Effector memory CD8-positive, alpha-beta T cell (primary cell): ENCODE measurements at regions not wholly inside any gene's neighbourhood (a gene's known extent, or its start where the extent isn't known, plus 50 kb on each side); places are given as distances from the start of the nearest gene placed in this dataset.
A peak's percentile ranks its signal among the peaks of the same experiment; 100 is the strongest.
"Not testable (repeated sequence)": the region's sequence is repeated elsewhere in the genome, so short reads cannot be mapped to it uniquely, and the experiment has no call there.

Experiments
- ATAC-seq: fragments of 150-1000 bp; cut with Tn5 transposase; replicated peaks from 2 replicates; pipeline ENCODE4 v1.10.0; 2021; ENCODE audit warnings: mild to moderate bottlenecking, moderate library complexity
- DNase-seq, 3 experiments: peaks; one replicate each; pipeline ENCODE4 v3.0.0; 2021
- H3K27ac Mint-ChIP-seq, 2 donors: one replicate each; pipeline ENCODE4 v1.8.0; 2022; ENCODE audit warnings: mild to moderate bottlenecking in 2 of 2, mixed read lengths in 2 of 2, moderate library complexity in 2 of 2
- H3K27me3 Mint-ChIP-seq, 2 donors: one replicate each; pipeline ENCODE4 v1.8.0; 2022; ENCODE audit warnings: mixed read lengths in 2 of 2
- H3K36me3 Mint-ChIP-seq: one replicate; pipeline ENCODE4 v1.8.0; 2022; ENCODE audit warnings: mild to moderate bottlenecking, moderate library complexity, mixed read lengths; ENCODE audit not compliant: insufficient read depth
- H3K4me1 Mint-ChIP-seq, 2 donors: one replicate each; pipeline ENCODE4 v1.8.0; 2022; ENCODE audit warnings: low read depth in 2 of 2, mixed read lengths in 2 of 2
- H3K4me3 Mint-ChIP-seq, 2 donors: one replicate each; pipeline ENCODE4 v1.8.0; 2022; ENCODE audit warnings: mild to moderate bottlenecking in 2 of 2, mixed read lengths in 2 of 2, moderate library complexity in 2 of 2
- H3K9me3 Mint-ChIP-seq, 2 donors: one replicate each; pipeline ENCODE4 v1.8.0; 2022; ENCODE audit warnings: mixed read lengths in 2 of 2

- ATAC-seq (no peak), DNase-seq (no peak)
- Mint-ChIP-seq H3K4me1 (peaks cover under 1 to 4% of the 10 kb centered on the region in 2 donors), H3K36me3 (no peaks in the 10 kb centered on the region), H3K27ac (peak overlapping the region in 1 of 2 donors; percentile 3), H3K4me3 (no peak overlapping the region), H3K27me3 (peaks cover 0 to 9% of the 10 kb centered on the region in 2 donors), H3K9me3 (no peaks in the 10 kb centered on the region)
Measured at GRCh38 chr6:150764334-150765066, 101.0 kb upstream of the MTHFD1L start.

GRCh38 chr6:150765067-150765764 is 100.3 kb upstream of the MTHFD1L start:
- ATAC-seq (peak; percentile 22), DNase-seq (no peak)
- Mint-ChIP-seq H3K9me3 (no peaks in the 10 kb centered on the region), H3K27me3 (peaks cover 0 to 9% of the 10 kb centered on the region in 2 donors), H3K27ac (no peak overlapping the region), H3K36me3 (no peaks in the 10 kb centered on the region), H3K4me1 (peaks cover 0 to 4% of the 10 kb centered on the region in 2 donors), H3K4me3 (no peak overlapping the region)

- ATAC-seq (no peak), DNase-seq (no peak)
- Mint-ChIP-seq H3K4me3 (no peak overlapping the region), H3K36me3 (no peaks in the 10 kb centered on the region), H3K27ac (no peak overlapping the region), H3K27me3 (peaks cover 0 to 9% of the 10 kb centered on the region in 2 donors), H3K4me1 (peaks cover 0 to 4% of the 10 kb centered on the region in 2 donors), H3K9me3 (no peaks in the 10 kb centered on the region)
Measured at GRCh38 chr6:150766201-150766997, 99.1 kb upstream of the MTHFD1L start.

- DNase-seq (no peak), ATAC-seq (no peak)
- Mint-ChIP-seq H3K4me3 (no peak overlapping the region), H3K27me3 (peaks cover 0 to 9% of the 10 kb centered on the region in 2 donors), H3K4me1 (peaks cover 0 to 4% of the 10 kb centered on the region in 2 donors), H3K36me3 (no peaks in the 10 kb centered on the region), H3K9me3 (no peaks in the 10 kb centered on the region), H3K27ac (no peak overlapping the region)
Measured at GRCh38 chr6:150767161-150767560, 98.3 kb upstream of the MTHFD1L start.

GRCh38 chr6:150767571-150768018 is 97.9 kb upstream of the MTHFD1L start:
- DNase-seq: no peak
- Mint-ChIP-seq H3K4me3 (no peak overlapping the region), H3K36me3 (no peaks in the 10 kb centered on the region), H3K27me3 (peaks cover 0 to 9% of the 10 kb centered on the region in 2 donors), H3K9me3 (peaks cover 0 to under 1% of the 10 kb centered on the region in 2 donors), H3K27ac (no peak overlapping the region), H3K4me1 (peaks cover 0 to 4% of the 10 kb centered on the region in 2 donors)
- no peak for ATAC-seq

DNA sequence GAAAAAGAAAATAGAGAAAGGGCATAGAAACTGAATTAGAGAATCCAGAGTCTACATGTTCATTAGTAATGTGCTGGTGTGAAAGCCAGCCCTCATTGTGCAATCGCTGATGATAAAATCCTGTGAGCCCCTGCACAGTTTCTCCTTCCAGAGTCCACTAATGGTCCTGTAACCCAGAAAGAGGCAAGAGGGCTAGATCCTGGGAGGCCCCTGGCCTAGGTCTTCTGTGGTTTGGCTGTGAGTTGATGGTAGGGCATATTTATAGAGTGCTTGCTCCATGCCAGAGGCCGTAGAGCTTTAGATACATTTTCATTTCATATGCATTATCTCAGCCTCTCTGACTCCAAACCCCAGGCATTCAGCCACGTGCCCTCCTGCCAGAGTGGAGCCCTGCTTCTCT is 94.9 kb upstream of the MTHFD1L start:
- Mint-ChIP-seq H3K9me3 (peaks cover 0 to 2% of the 10 kb centered on the region in 2 donors), H3K27me3 (no peaks in the 10 kb centered on the region), H3K36me3 (no peaks in the 10 kb centered on the region), H3K4me3 (no peak overlapping the region), H3K27ac (no peak overlapping the region), H3K4me1 (no peaks in the 10 kb centered on the region)
- ATAC-seq: no peak
- DNase-seq: no peak

DNA sequence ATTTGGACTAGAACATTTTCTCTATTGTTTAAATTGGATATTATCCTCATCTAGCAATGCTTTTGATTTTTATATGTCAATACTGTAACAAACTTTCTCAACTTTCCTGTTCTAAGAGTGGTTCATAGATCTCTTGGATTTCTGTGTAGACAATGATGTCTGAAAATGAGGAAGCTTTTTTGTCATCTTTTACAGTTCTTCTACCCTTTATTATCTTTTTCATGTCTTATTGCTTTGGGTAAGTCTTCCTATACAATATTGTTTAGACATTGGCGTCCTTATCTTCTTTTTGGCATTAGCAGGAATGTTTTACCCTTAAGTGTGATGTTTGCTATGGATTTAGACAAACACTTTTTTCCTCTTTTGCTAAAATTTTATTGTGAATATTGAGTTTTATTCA is 91.5 kb upstream of the MTHFD1L start:
- DNase-seq (no peak), ATAC-seq (no peak)
- H3K9me3 Mint-ChIP-seq: peaks cover 0 to 2% of the 10 kb centered on the region in 2 donors
- H3K4me3 Mint-ChIP-seq: no peak overlapping the region
- no peaks in the 10 kb centered on the region for H3K27me3 Mint-ChIP-seq
- no peak overlapping the region for H3K27ac Mint-ChIP-seq
- no peaks in the 10 kb centered on the region for H3K4me1 Mint-ChIP-seq
- H3K36me3 Mint-ChIP-seq: no peaks in the 10 kb centered on the region

DNA sequence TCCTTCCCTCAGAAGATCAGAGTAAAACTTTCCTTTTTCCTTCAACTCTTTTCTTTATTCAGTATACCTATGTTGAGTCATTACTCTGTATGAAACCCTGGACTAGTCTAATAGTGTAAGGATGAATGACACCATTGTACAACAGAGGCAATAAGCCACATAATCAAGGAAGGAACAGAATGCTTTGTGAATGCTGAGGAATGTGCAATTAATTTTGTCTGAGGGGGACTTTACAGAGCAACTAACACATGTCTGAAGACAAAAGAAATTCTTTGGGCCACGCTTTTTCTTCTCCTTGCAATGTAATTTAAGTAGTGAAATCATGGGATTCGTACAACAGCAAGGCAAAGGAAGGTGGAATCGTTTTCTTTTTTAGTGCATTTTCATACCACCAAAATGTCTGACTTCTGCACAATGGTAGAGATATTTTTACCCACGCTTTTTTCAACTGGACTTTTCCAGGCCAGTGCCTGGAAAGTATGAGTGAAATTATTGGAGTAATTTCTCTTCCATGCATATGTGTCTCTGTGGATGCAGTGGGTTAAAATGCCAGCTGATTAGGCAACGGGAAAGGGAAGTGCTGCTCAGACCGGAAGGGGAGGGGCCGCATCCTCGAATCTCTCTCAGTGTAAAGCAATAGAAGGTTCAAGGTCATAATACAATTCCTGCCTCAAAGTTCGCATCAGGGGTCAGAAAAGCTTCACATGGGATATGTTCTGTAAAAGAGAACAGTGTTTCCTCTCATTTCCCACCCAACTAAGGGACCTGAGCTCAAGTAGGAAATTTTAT is 89.9 kb upstream of the MTHFD1L start:
- Mint-ChIP-seq H3K27me3 (no peaks in the 10 kb centered on the region), H3K4me3 (no peak overlapping the region), H3K27ac (peak overlapping the region in 1 of 2 donors; percentile 20), H3K4me1 (peaks cover 0 to 3% of the 10 kb centered on the region in 2 donors), H3K9me3 (peaks cover 0 to 2% of the 10 kb centered on the region in 2 donors), H3K36me3 (no peaks in the 10 kb centered on the region)
- ATAC-seq (no peak), DNase-seq (no peak)

- Mint-ChIP-seq H3K9me3 (peaks cover 0 to under 1% of the 10 kb centered on the region in 2 donors), H3K36me3 (no peaks in the 10 kb centered on the region), H3K27ac (no peak overlapping the region), H3K4me1 (peaks cover 0 to 3% of the 10 kb centered on the region in 2 donors), H3K27me3 (no peaks in the 10 kb centered on the region), H3K4me3 (no peak overlapping the region)
- DNase-seq (no peak), ATAC-seq (no peak)
Measured at GRCh38 chr6:150777736-150778135, 87.8 kb upstream of the MTHFD1L start.

DNA sequence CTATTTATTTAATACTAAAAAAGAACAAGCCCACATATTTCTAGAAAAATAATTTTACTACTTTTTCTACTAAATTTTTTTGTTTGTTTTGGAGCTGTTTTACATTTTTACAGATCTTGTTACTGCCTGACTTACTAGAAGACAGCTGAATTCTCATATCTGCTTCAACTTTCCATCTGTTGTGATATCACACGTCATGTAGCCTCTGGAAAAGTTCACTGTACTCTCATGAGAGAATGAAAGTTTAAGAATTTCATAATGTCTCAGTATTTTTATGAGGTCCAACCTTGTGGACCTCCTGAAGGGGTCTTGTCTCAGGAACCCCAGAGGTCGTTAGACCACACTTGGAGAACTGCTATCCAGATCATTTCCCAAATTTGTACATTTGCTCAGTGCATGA is 81.7 kb upstream of the MTHFD1L start:
- no peaks in the 10 kb centered on the region for H3K9me3 Mint-ChIP-seq
- ATAC-seq (no peak), DNase-seq (no peak)
- peaks cover 0 to 3% of the 10 kb centered on the region in 2 donors for H3K4me1 Mint-ChIP-seq
- no peak overlapping the region for H3K4me3 Mint-ChIP-seq
- H3K36me3 Mint-ChIP-seq: no peaks in the 10 kb centered on the region
- no peak overlapping the region for H3K27ac Mint-ChIP-seq
- H3K27me3 Mint-ChIP-seq: no peaks in the 10 kb centered on the region

DNA sequence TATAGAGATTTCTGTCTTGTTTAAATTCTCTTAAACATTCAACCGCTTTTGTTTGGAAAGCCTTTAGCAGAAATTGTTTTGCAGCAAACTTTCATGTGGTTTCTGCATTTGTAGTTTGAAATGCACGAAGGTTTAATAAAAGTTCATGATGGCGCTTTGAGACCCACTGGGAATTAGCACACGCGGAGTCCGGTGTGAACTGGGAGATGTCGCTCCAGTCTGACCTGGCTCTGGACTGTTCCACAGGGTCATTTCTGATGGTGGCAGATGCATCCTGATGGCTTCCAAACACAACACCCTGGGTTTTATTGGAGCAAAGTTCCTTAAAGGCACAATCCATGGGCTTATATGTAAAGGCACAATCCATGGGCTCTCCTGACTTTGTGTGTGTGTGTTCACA is 78.1 kb upstream of the MTHFD1L start:
- H3K4me3 Mint-ChIP-seq: no peak overlapping the region
- no peak for ATAC-seq
- DNase-seq: no peak
- no peaks in the 10 kb centered on the region for H3K9me3 Mint-ChIP-seq
- no peaks in the 10 kb centered on the region for H3K27me3 Mint-ChIP-seq
- H3K27ac Mint-ChIP-seq: no peak overlapping the region
- H3K4me1 Mint-ChIP-seq: no peaks in the 10 kb centered on the region
- no peaks in the 10 kb centered on the region for H3K36me3 Mint-ChIP-seq

GRCh38 chr6:150788089-150788488 is 77.4 kb upstream of the MTHFD1L start:
- Mint-ChIP-seq H3K27me3 (no peaks in the 10 kb centered on the region), H3K27ac (no peak overlapping the region), H3K4me3 (no peak overlapping the region), H3K4me1 (no peaks in the 10 kb centered on the region), H3K9me3 (no peaks in the 10 kb centered on the region), H3K36me3 (no peaks in the 10 kb centered on the region)
- DNase-seq (no peak), ATAC-seq (no peak)

DNA sequence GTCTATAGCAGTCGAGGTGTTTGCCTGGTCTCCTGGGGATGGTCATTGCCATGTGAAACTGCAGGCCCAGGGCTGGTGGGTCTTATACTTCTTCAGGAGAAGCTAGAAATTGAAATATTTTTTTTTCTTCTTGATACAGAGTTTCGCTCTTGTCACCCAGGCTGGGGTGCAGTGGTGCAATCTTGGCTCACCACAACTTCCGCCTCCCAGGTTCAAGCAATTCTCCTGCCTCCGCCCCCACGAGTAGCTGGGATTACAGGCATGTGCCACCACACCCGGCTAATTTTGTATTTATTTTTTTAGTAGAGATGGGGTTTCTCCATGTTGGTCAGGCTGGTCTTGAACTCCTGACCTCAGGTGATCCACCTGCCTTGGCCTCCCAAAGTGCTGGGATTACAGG is 75.6 kb upstream of the MTHFD1L start:
- DNase-seq, H3K4me3 Mint-ChIP-seq: not testable (repeated sequence)

More for the DNA sequence above, 75.6 kb upstream of the MTHFD1L start:
- H3K27me3 Mint-ChIP-seq, H3K4me1 Mint-ChIP-seq, H3K27ac Mint-ChIP-seq, ATAC-seq, H3K9me3 Mint-ChIP-seq, H3K36me3 Mint-ChIP-seq: not testable (repeated sequence)
